Endodermal cell (in vitro differentiated cells): ENCODE measurements at regions not wholly inside any gene's neighbourhood (a gene's known extent, or its start where the extent isn't known, plus 50 kb on each side); places are given as distances from the start of the nearest gene placed in this dataset.

ENCODE experiments used
- DNase-seq: peaks from one replicate; pipeline ENCODE4 v3.0.0-alpha.2; 2017
- H3K27ac ChIP-seq: 2 replicates; pipeline ENCODE4 v1.5.1; 2013; ENCODE audit warnings: mild to moderate bottlenecking, low read depth, low read length, moderate library complexity
- H3K27me3 ChIP-seq: 2 replicates; pipeline ENCODE4 v1.6.1; 2013; ENCODE audit warnings: mild to moderate bottlenecking, low read length, moderate library complexity; ENCODE audit not compliant: insufficient read depth, control insufficient read depth, poor library complexity, severe bottlenecking
- H3K36me3 ChIP-seq: 2 replicates; pipeline ENCODE4 v1.7.0; 2013; ENCODE audit warnings: mild to moderate bottlenecking, low read length, moderate library complexity; ENCODE audit not compliant: control insufficient read depth, insufficient read depth
- H3K4me1 ChIP-seq: one replicate; pipeline ENCODE4 v1.7.0; 2013; ENCODE audit warnings: low read length; ENCODE audit not compliant: control insufficient read depth, insufficient read depth
- H3K4me3 ChIP-seq: 2 replicates; pipeline ENCODE4 v1.5.1; 2013; ENCODE audit warnings: mild to moderate bottlenecking, low read length, moderate library complexity
- H3K9ac ChIP-seq: 2 replicates; pipeline ENCODE4 v1.6.1; 2013; ENCODE audit warnings: mild to moderate bottlenecking, low read length, moderate library complexity; ENCODE audit not compliant: poor library complexity, severe bottlenecking; ENCODE audit errors: extremely low read depth
- H3K9me3 ChIP-seq: 2 replicates; pipeline ENCODE4 v1.6.1; 2013; ENCODE audit warnings: mild to moderate bottlenecking, low read length, moderate library complexity; ENCODE audit not compliant: control insufficient read depth
- H3K27ac Mint-ChIP-seq: 2 replicates; pipeline ENCODE4 v1.8.0; 2020; ENCODE audit warnings: mixed read lengths
- H3K27me3 Mint-ChIP-seq: 2 replicates; pipeline ENCODE4 v1.8.0; 2021; ENCODE audit warnings: mild to moderate bottlenecking, mixed read lengths; ENCODE audit not compliant: insufficient read depth
- H3K36me3 Mint-ChIP-seq: 2 replicates; pipeline ENCODE4 v1.8.0; 2020; ENCODE audit warnings: low read depth, mixed read lengths
- H3K4me1 Mint-ChIP-seq: 2 replicates; pipeline ENCODE4 v1.8.0; 2020; ENCODE audit warnings: mixed read lengths
- H3K4me3 Mint-ChIP-seq: 2 replicates; pipeline ENCODE4 v1.8.0; 2020; ENCODE audit warnings: mild to moderate bottlenecking, moderate library complexity, mixed read lengths
- H3K9me3 Mint-ChIP-seq: 2 replicates; pipeline ENCODE4 v1.8.0; 2020; ENCODE audit warnings: mild to moderate bottlenecking, mixed read lengths
- WGBS, 2 experiments: methylation state at CpG; one replicate each; pipeline versions ENCODE4 v1.1.5 to v1.1.7; 2013; ENCODE audit warnings: missing lambda C conversion rate in 2 of 2, mixed read lengths in 1 of 2; ENCODE audit not compliant: insufficient coverage in 1 of 2, insufficient read length in 1 of 2; 5-methylcytosine and 5-hydroxymethylcytosine counted together
- TF ChIP-seq, protein P1 (sequence below): fragments of 200-600 bp; sonication (generic); conservative IDR thresholded peaks from 2 replicates; pipeline ENCODE4 v1.5.0; 2021; ENCODE audit warnings: antibody characterized with exemption, mild to moderate bottlenecking

DNA sequence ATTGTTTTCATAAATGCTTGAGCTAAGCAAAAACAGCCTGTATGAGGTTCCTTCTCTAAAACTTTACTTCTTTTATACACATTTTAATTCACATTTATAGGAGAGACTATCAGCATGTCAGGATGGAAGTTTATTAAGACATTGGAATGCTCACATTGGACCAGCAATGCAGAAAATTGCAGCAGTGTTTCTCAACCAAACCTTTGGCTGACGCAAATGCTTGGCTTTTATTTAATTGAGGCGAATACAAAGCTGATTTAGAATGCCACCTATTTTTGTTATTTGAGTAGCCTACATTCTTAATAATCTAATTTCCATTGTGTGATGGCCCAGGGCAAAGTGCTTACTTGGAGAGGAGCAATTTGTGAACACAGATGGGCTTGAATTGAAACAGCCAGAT lies 283.2 kb downstream of the ARL4A start:
- no peak overlapping the region for H3K27ac Mint-ChIP-seq

GRCh38 chr7:12974451-12975166 lies 287.2 kb downstream of the ARL4A start:
- H3K27ac ChIP-seq = no peak overlapping the region
- Mint-ChIP-seq H3K27ac (no peak overlapping the region), H3K9me3 (no peaks in the 10 kb centered on the region), H3K27me3 (no peaks in the 10 kb centered on the region), H3K4me3 (no peak overlapping the region), H3K4me1 (no peaks in the 10 kb centered on the region), H3K36me3 (no peaks in the 10 kb centered on the region)
- no peak overlapping the region for H3K4me3 ChIP-seq
- DNase-seq = no peak
- H3K36me3 ChIP-seq = no peaks in the 10 kb centered on the region
- H3K9me3 ChIP-seq = no peaks in the 10 kb centered on the region
- no peaks in the 10 kb centered on the region for H3K27me3 ChIP-seq
- TF ChIP-seq, protein P1, sequence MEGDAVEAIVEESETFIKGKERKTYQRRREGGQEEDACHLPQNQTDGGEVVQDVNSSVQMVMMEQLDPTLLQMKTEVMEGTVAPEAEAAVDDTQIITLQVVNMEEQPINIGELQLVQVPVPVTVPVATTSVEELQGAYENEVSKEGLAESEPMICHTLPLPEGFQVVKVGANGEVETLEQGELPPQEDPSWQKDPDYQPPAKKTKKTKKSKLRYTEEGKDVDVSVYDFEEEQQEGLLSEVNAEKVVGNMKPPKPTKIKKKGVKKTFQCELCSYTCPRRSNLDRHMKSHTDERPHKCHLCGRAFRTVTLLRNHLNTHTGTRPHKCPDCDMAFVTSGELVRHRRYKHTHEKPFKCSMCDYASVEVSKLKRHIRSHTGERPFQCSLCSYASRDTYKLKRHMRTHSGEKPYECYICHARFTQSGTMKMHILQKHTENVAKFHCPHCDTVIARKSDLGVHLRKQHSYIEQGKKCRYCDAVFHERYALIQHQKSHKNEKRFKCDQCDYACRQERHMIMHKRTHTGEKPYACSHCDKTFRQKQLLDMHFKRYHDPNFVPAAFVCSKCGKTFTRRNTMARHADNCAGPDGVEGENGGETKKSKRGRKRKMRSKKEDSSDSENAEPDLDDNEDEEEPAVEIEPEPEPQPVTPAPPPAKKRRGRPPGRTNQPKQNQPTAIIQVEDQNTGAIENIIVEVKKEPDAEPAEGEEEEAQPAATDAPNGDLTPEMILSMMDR = no peak
- H3K9ac ChIP-seq = no peak overlapping the region
- H3K4me1 ChIP-seq = no peaks in the 10 kb centered on the region
- WGBS, 2 experiments = 96 to 100% methylated on average over 2 to 5 of the region's 5 CpGs

More for the DNA sequence above, 283.2 kb downstream of the ARL4A start:
- H3K36me3 ChIP-seq = no peaks in the 10 kb centered on the region
- Mint-ChIP-seq H3K36me3 (no peaks in the 10 kb centered on the region), H3K4me1 (peaks cover 3% of the 10 kb centered on the region), H3K4me3 (no peak overlapping the region), H3K27me3 (no peaks in the 10 kb centered on the region), H3K9me3 (no peaks in the 10 kb centered on the region)
- H3K9me3 ChIP-seq = no peaks in the 10 kb centered on the region
- H3K9ac ChIP-seq = no peak overlapping the region
- TF ChIP-seq, protein P1 = no peak
- H3K4me3 ChIP-seq = no peak overlapping the region
- H3K27ac ChIP-seq = no peak overlapping the region
- no peaks in the 10 kb centered on the region for H3K4me1 ChIP-seq
- no peaks in the 10 kb centered on the region for H3K27me3 ChIP-seq
- no peak for DNase-seq
- 95 to 100% methylated on average over 1 to 2 of the region's 2 CpGs for WGBS, 2 experiments

GRCh38 chr7:12975412-12975811 lies 288.0 kb downstream of the ARL4A start:
- H3K27me3 ChIP-seq = no peaks in the 10 kb centered on the region
- H3K27ac Mint-ChIP-seq = no peak overlapping the region
- TF ChIP-seq, protein P1 = no peak
- no peak overlapping the region for H3K9ac ChIP-seq
- H3K4me3 Mint-ChIP-seq = no peak overlapping the region
- no peaks in the 10 kb centered on the region for H3K36me3 ChIP-seq
- H3K27me3 Mint-ChIP-seq = no peaks in the 10 kb centered on the region
- no peaks in the 10 kb centered on the region for H3K36me3 Mint-ChIP-seq
- no peak for DNase-seq
- H3K4me3 ChIP-seq = no peak overlapping the region
- no peaks in the 10 kb centered on the region for H3K4me1 Mint-ChIP-seq
- no peak overlapping the region for H3K27ac ChIP-seq
- H3K4me1 ChIP-seq = no peaks in the 10 kb centered on the region
- no peaks in the 10 kb centered on the region for H3K9me3 Mint-ChIP-seq
- H3K9me3 ChIP-seq = no peaks in the 10 kb centered on the region
